ENCODE measurements at regions not wholly inside any gene's neighbourhood (a gene's known extent, or its start where the extent isn't known, plus 50 kb on each side); places are given as distances from the start of the nearest gene placed in this dataset.
"Not testable (repeated sequence)": the region's sequence is repeated elsewhere in the genome, so short reads cannot be mapped to it uniquely, and the experiment has no call there.

DNA sequence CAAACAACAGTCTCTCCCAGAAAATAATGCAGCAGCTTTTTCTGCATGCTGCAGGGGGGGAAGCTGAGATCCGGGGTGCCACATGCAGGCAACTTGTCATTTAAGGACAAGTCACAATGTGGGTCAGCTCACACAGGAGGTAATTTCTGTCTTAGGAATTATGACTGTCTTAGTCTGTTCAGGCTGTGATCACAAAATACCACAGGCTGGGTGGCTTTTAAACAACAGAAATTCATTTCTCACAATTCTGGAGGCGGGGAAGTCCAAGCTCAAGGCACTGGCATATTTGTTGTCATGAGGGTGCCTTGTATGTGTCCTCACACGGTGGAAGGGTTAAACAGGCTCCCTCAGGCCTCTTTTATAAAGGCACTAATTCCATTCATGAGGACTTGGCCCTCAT lies 127.7 kb downstream of the DIRAS2 start:
- no peak for DNase-seq

DNA sequence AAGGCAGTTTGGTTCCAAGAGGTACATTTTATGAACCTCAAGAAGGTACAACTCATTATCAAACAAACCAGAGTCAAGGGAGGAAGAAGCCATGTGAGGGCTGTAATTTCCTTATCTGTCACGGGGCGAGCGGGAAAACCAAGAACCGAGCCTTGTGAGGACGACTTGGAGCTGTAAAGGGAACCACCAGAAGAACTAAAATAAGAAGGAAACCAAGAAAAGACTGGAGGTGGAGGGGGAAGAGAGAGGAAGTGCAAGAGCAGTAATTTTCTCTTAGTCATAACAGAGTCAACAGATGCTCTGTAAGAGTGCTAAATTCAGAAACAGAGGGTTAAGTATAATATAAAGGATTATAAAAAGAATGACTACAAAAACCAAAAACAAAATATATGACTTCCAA lies 127.1 kb downstream of the DIRAS2 start:
- peak; percentile 10 for DNase-seq

DNA sequence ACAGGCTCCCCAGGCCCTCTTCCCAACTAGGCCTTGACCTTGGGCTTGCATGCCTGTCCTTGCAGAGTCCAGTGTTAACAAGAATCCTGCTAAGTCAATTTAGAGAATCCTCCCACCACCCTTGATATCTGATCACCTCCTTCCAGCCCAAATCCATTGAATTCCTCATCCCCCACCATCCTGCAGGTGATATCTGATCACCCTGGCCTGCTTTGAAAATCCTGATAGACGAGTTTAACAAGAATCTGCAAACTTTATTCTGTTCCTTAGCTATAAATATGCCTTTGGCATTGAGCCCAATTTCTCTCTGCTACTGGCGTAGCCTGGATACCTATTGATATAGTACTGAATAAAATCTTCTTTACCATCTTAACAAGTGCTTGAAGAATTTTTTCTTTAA lies 125.5 kb downstream of the DIRAS2 start:
- DNase-seq, result no peak

DNA sequence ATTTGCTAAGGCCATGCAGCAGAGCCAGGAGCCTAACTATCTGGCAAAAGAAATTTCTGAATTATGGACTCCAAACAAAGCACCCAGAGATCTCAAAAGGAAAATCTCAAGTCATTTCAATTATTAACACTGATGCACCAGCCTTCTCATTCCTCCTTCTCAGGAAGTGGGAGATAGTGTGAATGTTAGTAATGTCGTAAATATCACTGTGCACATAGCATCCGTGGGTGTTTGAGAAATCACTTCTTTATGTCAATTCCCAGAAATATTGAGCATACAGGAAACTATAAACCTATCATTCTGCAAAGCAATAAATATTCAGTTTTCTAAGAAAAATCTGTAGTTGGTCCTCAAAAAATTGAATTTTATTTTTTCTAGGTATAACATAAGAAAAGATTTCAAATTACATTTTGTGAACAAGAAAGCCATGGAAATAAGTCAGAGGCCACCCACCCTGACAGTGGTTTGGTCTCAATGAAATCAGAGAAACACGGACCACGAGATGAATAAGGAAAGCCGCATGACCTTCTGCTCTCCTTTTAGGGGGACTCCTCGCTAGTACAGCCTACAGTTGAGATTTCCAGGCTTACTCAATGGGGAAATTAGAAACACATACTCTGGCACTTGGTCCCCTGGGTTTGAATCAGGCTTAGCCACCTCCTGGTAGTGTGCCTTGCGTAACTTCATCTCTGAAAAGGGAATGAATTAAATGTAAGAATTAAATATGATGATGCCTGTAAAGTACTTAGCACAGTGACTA lies 120.6 kb downstream of the DIRAS2 start:
- no peak for DNase-seq

DNA sequence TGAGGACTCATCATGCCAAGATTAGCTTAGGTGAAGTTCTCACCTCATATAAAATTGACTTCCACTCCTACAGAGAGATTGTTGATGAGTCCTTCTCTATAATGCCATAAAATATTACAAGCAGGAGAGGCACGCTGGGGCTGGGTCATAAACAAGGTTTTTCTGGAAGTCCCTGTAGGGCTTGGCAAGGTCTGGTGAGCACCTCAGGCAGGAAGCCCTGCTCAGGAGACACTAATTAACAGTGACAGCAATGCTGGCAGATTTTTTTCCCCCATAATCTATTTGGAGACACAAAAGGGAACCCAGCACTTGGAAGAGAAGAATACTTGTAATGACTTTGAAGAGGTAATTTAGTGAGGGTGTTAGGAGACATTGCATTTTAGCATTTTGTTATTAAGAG lies 118.7 kb downstream of the DIRAS2 start:
- no peak for DNase-seq

DNA sequence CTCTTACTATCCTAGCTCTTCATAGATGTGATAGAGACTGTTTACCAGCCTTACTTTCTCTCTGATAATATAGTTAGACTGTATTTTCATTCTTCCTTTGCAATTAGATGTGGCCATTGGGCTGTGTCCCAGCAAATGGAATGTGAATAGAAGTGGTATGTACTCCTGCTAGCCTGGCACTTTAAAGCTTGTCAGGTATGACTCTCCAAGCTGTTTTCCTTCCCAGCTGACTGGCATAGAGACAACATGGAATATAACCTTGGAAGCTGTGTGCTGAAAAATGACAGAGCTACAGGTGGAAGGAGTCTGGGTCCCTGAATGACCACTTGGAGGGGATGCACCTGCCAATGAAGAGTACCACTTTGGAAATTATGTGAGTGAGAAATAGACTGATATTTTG lies 116.2 kb downstream of the DIRAS2 start:
- DNase-seq, result no peak

DNA sequence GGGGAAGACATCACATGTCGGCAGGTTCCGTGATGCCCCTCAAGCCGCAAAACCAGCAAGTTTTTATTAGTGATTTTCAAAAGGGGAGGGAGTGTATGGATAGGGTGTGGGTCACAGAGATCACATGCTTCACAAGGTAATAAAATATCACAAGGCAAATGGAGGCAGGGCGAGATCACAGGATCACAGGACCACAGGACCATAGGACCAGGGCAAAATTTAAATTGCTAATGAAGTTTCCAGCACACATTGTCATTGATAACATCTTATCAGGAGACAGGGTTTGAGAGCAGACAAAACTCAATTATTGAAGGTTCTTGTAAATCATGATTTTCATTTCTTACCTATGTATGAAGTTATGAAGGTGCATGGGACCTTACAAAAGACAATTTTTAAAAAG lies 106.5 kb downstream of the DIRAS2 start:
- not testable (repeated sequence) for DNase-seq

DNA sequence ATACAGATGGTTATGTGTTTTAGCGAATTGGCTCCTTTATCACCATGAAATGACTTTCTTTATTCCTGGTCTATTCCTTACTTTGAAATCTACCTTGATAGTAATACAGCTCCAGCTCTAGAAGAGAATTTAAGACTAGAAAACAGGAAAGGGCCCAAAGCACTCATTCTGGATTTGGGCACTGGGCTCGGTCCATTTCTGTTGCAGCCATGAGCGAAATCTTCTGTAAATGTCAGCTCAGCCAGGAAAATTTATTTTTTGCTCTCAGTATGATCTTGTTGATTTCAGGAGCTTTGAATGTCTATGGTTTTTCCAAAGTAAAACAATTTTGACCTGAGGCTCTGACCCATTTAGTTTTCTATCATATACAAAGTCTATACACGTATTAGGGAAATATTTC lies 104.1 kb downstream of the DIRAS2 start:
- DNase-seq, result no peak

DNA sequence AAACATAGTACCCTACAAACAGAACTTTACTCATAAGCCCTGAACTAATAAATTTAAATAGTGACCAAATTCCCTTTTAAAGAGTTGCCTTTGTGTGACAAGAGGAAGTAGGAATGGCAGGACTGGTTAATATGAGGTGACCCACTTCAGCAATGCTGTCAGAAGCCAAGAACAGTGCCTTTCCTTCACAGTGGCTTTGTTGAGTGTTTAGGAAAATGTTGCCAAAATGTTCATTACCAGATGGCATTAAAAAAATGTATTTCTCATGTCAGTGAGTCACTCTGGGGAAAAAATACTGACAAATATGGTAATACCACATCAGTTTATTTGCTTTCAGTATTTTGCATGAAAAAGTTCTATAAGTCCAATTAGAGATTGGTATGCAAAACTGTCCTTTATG lies 103.3 kb downstream of the DIRAS2 start:
- DNase-seq, result no peak

DNA sequence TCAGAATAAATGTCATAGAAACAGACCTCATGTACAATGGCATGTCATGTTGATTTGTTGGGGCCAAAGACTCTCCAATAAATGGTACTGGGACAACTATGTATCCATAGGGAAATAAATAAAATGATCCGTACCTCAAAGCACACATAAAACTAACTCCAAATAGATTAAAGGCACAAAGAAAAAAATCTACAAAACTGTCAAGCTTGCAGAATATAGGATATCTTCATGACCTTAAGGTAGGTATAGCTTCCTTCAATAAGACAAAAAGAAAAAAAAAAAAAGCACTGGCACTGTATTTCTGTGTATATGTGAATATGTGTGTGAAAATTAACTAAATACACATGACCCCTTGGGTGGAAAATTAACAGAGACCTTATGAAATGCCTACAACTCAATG lies 101.9 kb downstream of the DIRAS2 start:
- no peak for DNase-seq

DNA sequence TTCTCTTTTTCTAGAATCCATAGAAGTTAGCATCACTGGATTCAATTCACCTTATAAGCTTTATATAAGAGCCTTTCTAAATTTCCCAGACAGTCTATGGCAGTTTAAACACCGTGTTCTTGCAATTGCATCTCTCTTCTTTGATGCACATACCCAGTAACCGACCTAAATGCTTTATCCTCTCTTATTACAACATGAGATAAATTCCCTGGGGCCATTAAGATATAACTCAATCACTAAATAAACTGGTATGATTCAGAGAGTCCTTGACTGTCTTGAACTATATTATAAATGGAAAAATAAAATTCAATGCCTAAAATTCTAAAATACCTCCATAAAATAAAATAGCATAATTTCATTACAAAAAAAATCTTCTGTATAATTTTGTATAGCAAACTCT lies 98.1 kb downstream of the DIRAS2 start:
- DNase-seq, result no peak

DNA sequence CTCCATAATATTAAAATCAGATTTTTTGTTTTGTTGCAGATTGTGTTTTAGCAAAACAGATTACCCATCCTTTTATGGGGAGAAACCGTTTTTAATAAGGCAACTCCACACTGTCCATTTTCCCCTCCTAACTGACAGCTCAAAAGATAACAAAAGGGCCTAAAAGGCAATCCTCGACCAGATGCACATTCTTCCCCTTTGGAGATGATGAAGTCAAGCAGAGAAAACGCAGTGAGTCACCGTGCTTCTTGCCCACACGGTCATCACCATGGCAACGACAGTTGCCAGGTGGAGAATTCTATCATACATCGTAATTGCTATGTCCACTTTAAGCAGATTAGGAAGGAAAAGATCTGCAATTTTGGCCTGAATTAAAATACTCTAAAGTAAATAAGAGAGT lies 96.4 kb downstream of the DIRAS2 start:
- no peak for DNase-seq

DNA sequence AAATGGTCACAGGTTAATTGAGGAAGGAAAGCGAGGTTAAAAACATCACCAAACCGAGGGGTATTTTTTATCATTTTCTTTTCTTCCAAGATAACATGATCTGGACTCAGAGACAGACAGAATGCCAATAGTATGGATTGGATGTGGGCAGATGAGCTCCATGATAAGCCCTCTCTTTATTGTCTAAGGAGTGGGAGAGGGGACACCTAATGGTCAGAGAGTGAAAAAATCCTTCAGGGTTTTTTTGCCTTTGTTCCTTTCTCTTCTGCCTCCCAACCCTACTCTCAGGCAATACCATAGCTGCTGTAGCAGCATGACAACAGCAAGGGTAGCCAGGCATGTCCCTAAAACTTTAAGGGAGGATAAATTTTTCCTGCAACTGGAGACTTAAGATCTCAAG lies 94.7 kb downstream of the DIRAS2 start:
- no peak for DNase-seq

DNA sequence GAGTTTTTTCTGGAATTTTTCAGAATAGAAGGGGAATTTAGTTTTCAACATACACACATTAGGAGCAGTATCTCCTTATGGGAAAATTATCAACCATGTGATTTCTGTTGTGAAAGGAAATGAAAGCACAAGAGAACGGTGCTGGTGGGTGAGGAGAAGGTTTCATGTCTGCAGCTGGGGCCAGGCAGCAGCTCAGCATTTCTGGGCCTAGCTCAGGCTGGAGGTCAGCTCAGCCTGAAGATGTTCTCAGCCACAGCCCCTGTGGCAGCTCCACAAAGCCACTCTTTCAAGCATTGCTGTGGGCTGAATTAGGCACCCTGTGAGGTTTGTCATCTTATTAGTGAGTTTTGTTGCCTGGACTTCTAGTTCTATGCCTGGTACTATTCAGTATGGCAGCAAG lies 90.3 kb downstream of the DIRAS2 start:
- no peak for DNase-seq

DNA sequence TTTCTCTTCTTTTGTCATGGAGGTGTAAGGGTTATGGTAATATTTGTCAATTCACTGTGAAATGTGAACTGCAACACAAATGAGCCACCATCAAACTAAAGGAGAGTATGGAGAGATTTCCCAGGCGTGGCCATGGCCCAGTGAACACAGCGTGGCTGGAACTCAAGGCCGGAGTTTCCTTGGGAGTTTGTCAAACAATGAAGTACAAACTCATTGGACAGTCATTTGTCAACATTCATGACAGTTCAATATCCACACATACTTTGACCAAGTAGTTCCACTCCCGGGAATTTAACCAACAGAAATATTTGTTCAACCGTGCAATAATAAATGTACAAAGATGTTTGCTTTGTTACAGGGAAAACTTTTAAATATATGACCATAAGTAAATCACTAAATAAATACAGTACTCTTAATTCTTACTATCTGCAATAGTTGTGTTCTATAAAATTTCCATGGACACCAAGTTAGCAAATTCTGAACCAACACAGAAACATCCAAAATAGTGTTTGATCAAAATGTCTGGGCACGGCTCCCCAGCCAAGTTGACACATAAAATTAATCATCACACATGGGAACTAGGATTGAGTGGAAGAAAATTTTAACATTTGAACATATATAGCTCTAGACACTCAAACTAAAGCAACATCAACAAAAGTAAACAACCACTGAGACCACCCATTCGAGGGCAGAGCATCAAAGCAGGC lies 87.1 kb downstream of the DIRAS2 start:
- no peak for DNase-seq

DNA sequence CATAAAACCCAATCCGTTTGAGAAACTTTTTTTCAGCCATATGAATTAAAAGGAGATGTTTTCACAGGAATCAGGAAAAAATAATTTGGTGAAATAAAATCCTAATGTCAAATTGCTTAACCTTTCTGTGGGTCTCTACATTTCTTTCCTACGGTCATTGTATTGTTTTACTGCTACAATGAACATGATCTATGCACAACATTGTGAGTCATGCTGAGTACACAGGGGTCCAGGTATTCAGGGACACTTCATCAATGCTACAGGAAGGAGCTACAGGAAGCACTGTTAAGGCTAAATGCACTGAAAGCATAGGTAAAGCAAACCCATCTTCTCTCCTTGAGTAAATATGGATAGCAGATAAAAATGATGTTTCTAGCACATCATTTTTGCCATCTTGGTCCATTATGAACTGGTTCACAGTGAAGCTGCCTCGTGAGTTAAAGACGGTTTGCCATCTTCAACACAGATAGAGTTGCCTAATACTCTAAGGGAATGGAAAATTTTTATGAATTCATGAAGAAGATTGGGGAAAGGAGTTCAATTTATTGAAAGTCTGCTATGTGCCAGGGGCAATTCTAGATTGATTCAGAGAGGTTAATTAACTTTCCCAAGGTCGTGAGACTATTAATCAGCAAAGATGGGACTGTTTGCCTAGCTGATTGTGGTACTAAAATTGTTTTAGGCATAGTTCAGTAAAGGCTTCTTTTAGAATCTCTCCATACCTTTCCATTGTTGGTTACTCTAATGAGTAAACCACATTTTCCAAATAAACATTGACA lies 85.5 kb downstream of the DIRAS2 start:
- no peak for DNase-seq

DNA sequence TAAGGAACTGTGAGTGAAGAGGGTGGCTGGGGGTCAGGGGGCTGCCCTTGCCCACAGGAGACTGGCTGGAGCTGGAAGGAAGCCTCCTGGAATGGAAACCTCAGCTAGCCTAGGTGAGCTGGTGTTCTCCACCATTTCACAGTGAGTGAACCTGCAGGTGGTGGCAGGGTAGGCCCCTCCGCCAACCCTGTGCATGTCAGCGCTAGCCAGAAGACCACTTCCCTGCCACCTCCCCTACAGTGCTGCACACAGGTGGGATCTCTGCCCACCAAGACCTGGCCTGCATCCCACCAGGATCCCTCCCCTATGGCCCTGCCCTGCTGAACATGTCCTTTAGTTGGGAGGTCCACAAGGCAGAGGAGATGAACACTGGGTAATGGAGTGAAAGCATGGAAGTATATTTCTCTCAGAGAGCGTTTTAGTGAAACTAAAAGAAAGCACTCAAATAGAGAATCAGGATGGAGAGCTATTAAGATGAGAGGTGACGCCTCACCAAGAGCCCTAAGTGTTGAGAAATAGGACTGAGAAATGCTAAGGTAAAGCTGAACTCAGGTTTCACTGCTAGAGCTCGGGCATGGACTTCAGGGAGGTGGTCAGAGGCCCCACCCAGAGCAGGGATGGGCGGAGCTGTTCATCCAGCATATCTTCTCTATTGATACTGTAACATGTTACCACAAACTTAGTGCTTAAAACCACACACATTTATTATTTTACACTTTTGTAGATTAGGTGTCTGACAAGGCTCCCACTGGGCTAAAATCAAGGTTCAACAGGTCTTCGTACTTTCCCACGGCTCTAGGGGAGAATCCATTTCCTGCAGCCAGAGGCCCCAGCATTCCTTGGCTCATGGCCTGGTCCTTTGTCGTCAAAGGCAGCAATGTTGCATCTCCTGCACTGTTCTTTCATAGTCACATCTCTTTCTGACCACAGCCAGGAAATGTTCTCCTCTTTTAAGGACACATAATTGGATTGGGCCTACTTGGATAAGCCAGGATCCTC lies 83.2 kb downstream of the DIRAS2 start:
- DNase-seq, result no peak
